ENCODE measurements at regions not wholly inside any gene's neighbourhood (a gene's known extent, or its start where the extent isn't known, plus 50 kb on each side); places are given as distances from the start of the nearest gene placed in this dataset.

DNA sequence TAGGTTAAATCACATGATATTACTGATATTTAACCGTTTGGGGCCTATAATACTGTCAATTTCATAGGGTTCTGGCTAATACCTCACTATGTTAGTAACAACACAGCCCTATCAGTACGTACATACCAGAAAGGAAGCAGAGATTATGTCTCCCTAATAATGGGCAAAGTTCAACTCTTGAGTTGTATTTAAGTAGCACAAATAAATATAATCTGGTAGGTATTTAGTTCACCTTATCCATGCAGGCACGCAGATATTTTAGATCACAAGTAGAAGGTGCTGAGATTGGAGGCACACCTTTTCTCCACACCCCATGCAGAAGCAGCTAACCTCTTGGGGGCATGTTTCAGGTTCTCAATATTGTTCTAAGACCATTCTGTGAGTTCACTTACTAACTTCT lies 118.9 kb downstream of the IRS1 start:
- Histone ChIP-seq H4K20me1 (no peaks in the 10 kb centered on the region), H3K9ac (no peak overlapping the region), H3K36me3 (no peaks in the 10 kb centered on the region), H3K27ac (no peak overlapping the region), H3K9me3 (no peaks in the 10 kb centered on the region), H3K4me2 (no peak overlapping the region), H3K27me3 (no peaks in the 10 kb centered on the region), H3K4me3 (no peak overlapping the region), H3K4me1 (no peaks in the 10 kb centered on the region)
- TF ChIP-seq Cebpa-rat (IDR thresholded peaks at IDR 0.05) = no peak

- no peaks in the 10 kb centered on the region for H4K20me1 ChIP-seq
- H3K4me2 ChIP-seq = no peak overlapping the region
- H3K9me3 ChIP-seq = no peaks in the 10 kb centered on the region
- H3K9ac ChIP-seq = no peak overlapping the region
- no peak overlapping the region for H3K27ac ChIP-seq
- H3K27me3 ChIP-seq = no peaks in the 10 kb centered on the region
- no peaks in the 10 kb centered on the region for H3K36me3 ChIP-seq
- no peak for TF ChIP-seq Cebpa-rat (IDR thresholded peaks at IDR 0.05)
- no peak overlapping the region for H3K4me3 ChIP-seq
- no peaks in the 10 kb centered on the region for H3K4me1 ChIP-seq
Observed at GRCh38 chr2:226679389-226680065, 120.1 kb downstream of the IRS1 start.

- H3K27ac ChIP-seq = no peak overlapping the region
- H3K27me3 ChIP-seq = no peaks in the 10 kb centered on the region
- no peak overlapping the region for H3K9ac ChIP-seq
- no peak overlapping the region for H3K4me3 ChIP-seq
- no peak for TF ChIP-seq Cebpa-rat (IDR thresholded peaks at IDR 0.05)
- peaks cover 5% of the 10 kb centered on the region for H3K4me1 ChIP-seq
- H3K36me3 ChIP-seq = no peaks in the 10 kb centered on the region
- no peaks in the 10 kb centered on the region for H4K20me1 ChIP-seq
- no peak overlapping the region for H3K4me2 ChIP-seq
- no peaks in the 10 kb centered on the region for H3K9me3 ChIP-seq
Observed at GRCh38 chr2:226678422-226678821, 121.2 kb downstream of the IRS1 start.

DNA sequence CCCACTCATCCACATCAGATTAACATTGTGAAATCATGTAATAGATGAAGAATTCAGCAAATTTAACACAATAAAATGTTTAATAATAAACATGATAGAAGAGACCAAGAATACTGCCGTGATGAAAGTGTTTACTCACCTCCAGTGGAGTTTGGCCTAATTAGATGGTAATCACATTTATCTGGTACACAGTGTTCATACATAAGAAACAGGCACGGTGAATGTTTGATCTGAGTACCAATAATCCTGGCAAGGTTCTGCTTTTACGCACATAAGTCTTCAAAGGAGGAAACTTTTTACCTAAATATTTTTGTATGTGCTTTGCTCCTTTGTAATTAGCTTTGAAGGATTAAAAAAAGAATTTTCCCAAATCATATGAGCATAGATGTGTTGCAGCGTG lies 122.5 kb downstream of the IRS1 start:
- no peaks in the 10 kb centered on the region for H3K9me3 ChIP-seq
- no peaks in the 10 kb centered on the region for H3K36me3 ChIP-seq
- no peak overlapping the region for H3K4me3 ChIP-seq
- no peak overlapping the region for H3K9ac ChIP-seq
- peaks cover 12% of the 10 kb centered on the region for H3K4me1 ChIP-seq
- no peak for TF ChIP-seq Cebpa-rat (IDR thresholded peaks at IDR 0.05)
- no peak overlapping the region for H3K27ac ChIP-seq
- H4K20me1 ChIP-seq = no peaks in the 10 kb centered on the region
- H3K4me2 ChIP-seq = no peak overlapping the region
- H3K27me3 ChIP-seq = no peaks in the 10 kb centered on the region

DNA sequence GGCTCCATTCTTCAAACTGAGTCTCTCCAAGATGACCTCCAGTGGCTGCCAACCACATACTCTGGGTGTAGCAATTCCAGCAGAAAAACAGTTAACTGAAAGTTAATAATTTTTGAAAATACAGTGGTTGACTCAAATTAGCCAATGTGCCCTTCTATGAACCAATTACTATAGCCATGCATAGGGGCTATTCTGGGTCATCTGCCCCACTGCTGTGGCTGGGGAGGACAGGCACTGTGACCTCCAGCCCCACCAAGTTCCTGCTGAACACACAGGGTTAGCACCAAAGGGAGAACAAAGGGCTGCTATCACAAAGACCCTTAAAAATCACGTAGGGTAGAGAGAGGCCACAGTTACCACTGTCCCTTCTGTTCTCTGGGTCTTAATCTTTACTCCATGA lies 123.0 kb downstream of the IRS1 start:
- Histone ChIP-seq H4K20me1 (no peaks in the 10 kb centered on the region), H3K27ac (no peak overlapping the region), H3K36me3 (no peaks in the 10 kb centered on the region), H3K27me3 (no peaks in the 10 kb centered on the region), H3K9ac (no peak overlapping the region), H3K4me2 (no peak overlapping the region), H3K4me3 (no peak overlapping the region), H3K4me1 (peaks cover 12% of the 10 kb centered on the region), H3K9me3 (no peaks in the 10 kb centered on the region)
- TF ChIP-seq Cebpa-rat (IDR thresholded peaks at IDR 0.05) = no peak

GRCh38 chr2:226674123-226674522 lies 125.5 kb downstream of the IRS1 start:
- no peak overlapping the region for H3K4me3 ChIP-seq
- TF ChIP-seq Cebpa-rat (IDR thresholded peaks at IDR 0.05) = no peak
- no peaks in the 10 kb centered on the region for H4K20me1 ChIP-seq
- H3K4me2 ChIP-seq = no peak overlapping the region
- H3K27me3 ChIP-seq = no peaks in the 10 kb centered on the region
- H3K9ac ChIP-seq = no peak overlapping the region
- no peak overlapping the region for H3K27ac ChIP-seq
- peaks cover 12% of the 10 kb centered on the region for H3K4me1 ChIP-seq
- H3K36me3 ChIP-seq = no peaks in the 10 kb centered on the region
- H3K9me3 ChIP-seq = no peaks in the 10 kb centered on the region

- Histone ChIP-seq H3K4me2 (peak overlapping the region; percentile 40), H3K27me3 (no peaks in the 10 kb centered on the region), H3K9me3 (no peaks in the 10 kb centered on the region), H3K4me3 (no peak overlapping the region), H3K36me3 (no peaks in the 10 kb centered on the region), H3K4me1 (peaks cover 12% of the 10 kb centered on the region), H3K9ac (no peak overlapping the region), H3K27ac (no peak overlapping the region), H4K20me1 (no peaks in the 10 kb centered on the region)
- TF ChIP-seq Cebpa-rat (IDR thresholded peaks at IDR 0.05) = no peak
Observed at GRCh38 chr2:226673314-226673723, 126.3 kb downstream of the IRS1 start.

- Histone ChIP-seq H3K36me3 (no peaks in the 10 kb centered on the region), H3K9ac (no peak overlapping the region), H3K27me3 (no peaks in the 10 kb centered on the region), H3K4me1 (peaks cover 12% of the 10 kb centered on the region), H4K20me1 (no peaks in the 10 kb centered on the region), H3K4me3 (no peak overlapping the region), H3K9me3 (no peaks in the 10 kb centered on the region), H3K4me2 (peak overlapping the region; percentile 27; the same call in 1 of the 2 replicates), H3K27ac (no peak overlapping the region)
- TF ChIP-seq Cebpa-rat (IDR thresholded peaks at IDR 0.05) = no peak
Observed at GRCh38 chr2:226671141-226671676, 128.4 kb downstream of the IRS1 start.

DNA sequence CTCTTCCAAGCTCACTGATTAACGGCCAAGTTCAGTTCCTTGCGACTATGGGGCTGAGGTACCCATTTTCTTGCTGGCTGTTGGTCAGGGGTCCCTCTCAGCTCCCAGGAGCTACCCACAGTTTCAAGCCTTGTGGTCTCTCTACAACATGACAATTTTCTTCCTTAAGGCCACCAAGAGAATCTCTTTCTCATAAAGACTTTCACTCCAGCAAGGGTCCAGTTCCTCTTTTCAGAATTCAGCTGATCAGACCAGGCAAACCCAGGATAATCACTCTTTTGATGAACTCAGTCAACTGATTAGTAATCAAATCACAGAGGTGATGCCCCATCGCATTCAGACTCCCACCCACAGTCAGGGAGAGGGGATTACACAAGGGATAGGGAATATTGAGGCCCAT lies 129.7 kb downstream of the IRS1 start:
- no peak for TF ChIP-seq Cebpa-rat (IDR thresholded peaks at IDR 0.05)
- Histone ChIP-seq H3K27ac (no peak overlapping the region), H3K9me3 (no peaks in the 10 kb centered on the region), H4K20me1 (no peaks in the 10 kb centered on the region), H3K4me2 (no peak overlapping the region), H3K9ac (no peak overlapping the region), H3K36me3 (no peaks in the 10 kb centered on the region), H3K4me1 (peaks cover 12% of the 10 kb centered on the region), H3K27me3 (no peaks in the 10 kb centered on the region), H3K4me3 (no peak overlapping the region)

GRCh38 chr2:226669249-226669648 lies 130.4 kb downstream of the IRS1 start:
- no peak overlapping the region for H3K9ac ChIP-seq
- no peaks in the 10 kb centered on the region for H3K9me3 ChIP-seq
- no peak overlapping the region for H3K4me3 ChIP-seq
- H3K27me3 ChIP-seq = no peaks in the 10 kb centered on the region
- TF ChIP-seq Cebpa-rat (IDR thresholded peaks at IDR 0.05) = no peak
- no peak overlapping the region for H3K27ac ChIP-seq
- peaks cover 12% of the 10 kb centered on the region for H3K4me1 ChIP-seq
- no peaks in the 10 kb centered on the region for H3K36me3 ChIP-seq
- no peak overlapping the region for H3K4me2 ChIP-seq
- H4K20me1 ChIP-seq = no peaks in the 10 kb centered on the region
